Calu3 (cell line): ENCODE measurements at regions not wholly inside any gene's neighbourhood (a gene's known extent, or its start where the extent isn't known, plus 50 kb on each side); places are given as distances from the start of the nearest gene placed in this dataset.

Source experiments
- BruUV-seq: library from RNA; stranded (reverse); fragments of 400-500 nt; replicated peaks from 2 replicates; lab custom pipeline; 2021; lab: Mats Ljungman, UMichigan
- CTCF ChIA-PET: fragments of 300-600 bp; sonication (Branson Sonifier 250); formaldehyde crosslinking; loops from one replicate; lab custom pipeline; 2022; ENCODE audit warnings: antibody characterized with exemption; lab: Charles Lee
- DNase-seq: peaks from one replicate; pipeline ENCODE4 v3.0.0; 2022
- H3K27ac Mint-ChIP-seq: one replicate; pipeline ENCODE4 v1.8.0; 2022; ENCODE audit warnings: mixed read lengths; ENCODE audit not compliant: unreplicated experiment
- H3K27me3 Mint-ChIP-seq: one replicate; pipeline ENCODE4 v1.8.0; 2022; ENCODE audit warnings: mixed read lengths; ENCODE audit not compliant: unreplicated experiment
- H3K36me3 Mint-ChIP-seq: one replicate; pipeline ENCODE4 v1.8.0; 2022; ENCODE audit warnings: mild to moderate bottlenecking, moderate library complexity, mixed read lengths; ENCODE audit not compliant: insufficient read depth, unreplicated experiment
- H3K4me1 Mint-ChIP-seq: one replicate; pipeline ENCODE4 v1.8.0; 2022; ENCODE audit warnings: mild to moderate bottlenecking, low read depth, mixed read lengths; ENCODE audit not compliant: unreplicated experiment
- H3K4me3 Mint-ChIP-seq: one replicate; pipeline ENCODE4 v1.8.0; 2022; ENCODE audit warnings: mild to moderate bottlenecking, low read depth, moderate library complexity, mixed read lengths; ENCODE audit not compliant: unreplicated experiment
- H3K9me3 Mint-ChIP-seq: one replicate; pipeline ENCODE4 v1.8.0; 2022; ENCODE audit warnings: low read depth, mixed read lengths; ENCODE audit not compliant: unreplicated experiment
- CTCF ChIP-seq: fragments of 200-600 bp; IDR thresholded peaks from one replicate; pipeline ENCODE4 v1.8.0; 2022; ENCODE audit warnings: antibody characterized with exemption; ENCODE audit not compliant: unreplicated experiment
- intact Hi-C: fragments of 100-400 bp; cut with micrococcal nuclease; formaldehyde crosslinking; loops from one replicate; pipeline ENCODE4 v1.10.0; 2022; ENCODE audit not compliant: unreplicated experiment

- Mint-ChIP-seq H3K4me1 (no peaks in the 10 kb centered on the region), H3K9me3 (peaks cover 4% of the 10 kb centered on the region), H3K4me3 (no peak overlapping the region), H3K36me3 (no peaks in the 10 kb centered on the region), H3K27me3 (no peaks in the 10 kb centered on the region), H3K27ac (no peak overlapping the region)
- DNase-seq, result no peak
- BruUV-seq, result no TSS peak
- TF ChIP-seq CTCF, result no peak
- CTCF ChIA-PET, result no interaction called here
- intact Hi-C loops, result no loop called here
These were observed 274.4 kb downstream of the OXSM start for GRCh38 chr3:26064297-26064696.

DNA sequence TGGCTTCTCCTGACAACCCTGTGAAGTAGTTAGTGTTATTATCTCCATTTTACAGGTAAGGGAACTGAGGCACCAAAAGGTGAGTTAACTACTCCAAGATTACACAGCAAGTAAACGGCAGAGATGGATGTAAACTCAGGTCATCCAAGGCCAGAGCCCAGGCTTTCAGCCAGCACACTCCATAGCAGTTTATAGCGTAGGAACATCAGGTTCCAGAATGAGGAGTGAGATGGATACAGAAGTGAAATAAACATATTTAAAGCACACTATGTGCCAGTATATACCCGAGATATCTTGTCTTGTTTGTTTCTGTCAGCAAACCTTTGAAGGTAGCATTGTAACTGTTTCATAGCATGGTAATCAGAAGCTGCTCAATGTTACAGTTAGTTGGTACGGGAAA lies 279.0 kb downstream of the OXSM start:
- Mint-ChIP-seq H3K4me3 (no peak overlapping the region), H3K36me3 (no peaks in the 10 kb centered on the region), H3K4me1 (no peaks in the 10 kb centered on the region), H3K27me3 (no peaks in the 10 kb centered on the region), H3K9me3 (peaks cover 3% of the 10 kb centered on the region), H3K27ac (no peak overlapping the region)
- no TSS peak for BruUV-seq
- DNase-seq, result no peak
- CTCF ChIA-PET, result no interaction called here
- intact Hi-C loops, result no loop called here
- TF ChIP-seq CTCF, result no peak

DNA sequence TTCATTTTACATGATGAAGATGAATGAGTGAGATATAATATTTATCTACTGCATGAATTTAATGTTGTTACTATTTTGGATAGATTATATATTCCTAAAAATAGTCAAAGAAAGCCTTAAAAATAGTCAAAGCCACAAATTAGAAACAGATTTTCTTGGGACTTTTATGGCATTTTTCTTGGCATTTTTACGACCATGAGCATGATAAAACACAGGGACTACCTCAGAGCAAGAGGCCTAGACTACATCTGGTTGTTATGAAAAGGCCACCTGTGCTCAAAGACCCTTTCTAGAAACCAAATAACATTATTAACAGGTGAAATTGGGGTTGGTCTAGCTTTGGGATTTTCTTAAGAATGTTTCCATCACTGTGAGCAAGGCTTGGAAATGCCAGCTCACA lies 281.0 kb downstream of the OXSM start:
- H3K27me3 Mint-ChIP-seq, result no peaks in the 10 kb centered on the region
- H3K4me1 Mint-ChIP-seq, result no peaks in the 10 kb centered on the region
- H3K9me3 Mint-ChIP-seq, result peaks cover 3% of the 10 kb centered on the region
- intact Hi-C loops, result no loop called here
- CTCF ChIA-PET, result no interaction called here
- no peak overlapping the region for H3K4me3 Mint-ChIP-seq
- DNase-seq, result no peak
- H3K36me3 Mint-ChIP-seq, result no peaks in the 10 kb centered on the region
- H3K27ac Mint-ChIP-seq, result no peak overlapping the region
- TF ChIP-seq CTCF, result no peak
- no TSS peak for BruUV-seq

GRCh38 chr3:26074080-26074479 lies 284.2 kb downstream of the OXSM start:
- CTCF ChIA-PET, result no interaction called here
- intact Hi-C loops, result no loop called here
- TF ChIP-seq CTCF, result no peak
- no peak for DNase-seq
- peaks cover 3% of the 10 kb centered on the region for H3K9me3 Mint-ChIP-seq
- no peak overlapping the region for H3K27ac Mint-ChIP-seq
- H3K36me3 Mint-ChIP-seq, result no peaks in the 10 kb centered on the region
- H3K27me3 Mint-ChIP-seq, result no peaks in the 10 kb centered on the region
- BruUV-seq, result no TSS peak
- no peaks in the 10 kb centered on the region for H3K4me1 Mint-ChIP-seq
- no peak overlapping the region for H3K4me3 Mint-ChIP-seq
